OCI-LY3 (cell line): ENCODE measurements at regions not wholly inside any gene's neighbourhood (a gene's known extent, or its start where the extent isn't known, plus 50 kb on each side); places are given as distances from the start of the nearest gene placed in this dataset.

ENCODE experiments used
- CTCF ChIP-seq: fragments of 200-600, 300-600 bp; sonication (generic); IDR thresholded peaks from 2 replicates; pipeline ENCODE4 v1.5.1; 2014; ENCODE audit warnings: antibody characterized with exemption, low read length, low read depth
- EZH2phosphoT487 ChIP-seq: fragments of 200-600 bp; shearing (Covaris generic); IDR thresholded peaks from 2 replicates; pipeline ENCODE4 v1.6.1; 2018; ENCODE audit warnings: antibody characterized with exemption, mixed run types, low read depth

- TF ChIP-seq CTCF (no peak), EZH2phosphoT487 (no peak)
Observed at GRCh38 chr2:236489895-236490404, 79.7 kb upstream of the ACKR3 start.
